Loucy (cell line): ENCODE measurements at regions not wholly inside any gene's neighbourhood (a gene's known extent, or its start where the extent isn't known, plus 50 kb on each side); places are given as distances from the start of the nearest gene placed in this dataset.

Experiments
- CTCF ChIP-seq: fragments of 200-600 bp; sonication (generic); conservative IDR thresholded peaks from 2 replicates; pipeline ENCODE4 v1.5.1; 2014; ENCODE audit warnings: mild to moderate bottlenecking, antibody characterized with exemption, low read length
- EZH2phosphoT487 ChIP-seq: fragments of 200-600 bp; IDR thresholded peaks from 2 replicates; pipeline ENCODE4 v1.6.1; 2018; ENCODE audit warnings: antibody characterized with exemption, mild to moderate bottlenecking, moderate library complexity, borderline replicate concordance

- TF ChIP-seq CTCF (no peak), EZH2phosphoT487 (no peak)
Measured at GRCh38 chr14:44414646-44415045, 92.4 kb downstream of the FSCB start.
